ENCODE measurements at regions not wholly inside any gene's neighbourhood (a gene's known extent, or its start where the extent isn't known, plus 50 kb on each side); places are given as distances from the start of the nearest gene placed in this dataset.

DNA sequence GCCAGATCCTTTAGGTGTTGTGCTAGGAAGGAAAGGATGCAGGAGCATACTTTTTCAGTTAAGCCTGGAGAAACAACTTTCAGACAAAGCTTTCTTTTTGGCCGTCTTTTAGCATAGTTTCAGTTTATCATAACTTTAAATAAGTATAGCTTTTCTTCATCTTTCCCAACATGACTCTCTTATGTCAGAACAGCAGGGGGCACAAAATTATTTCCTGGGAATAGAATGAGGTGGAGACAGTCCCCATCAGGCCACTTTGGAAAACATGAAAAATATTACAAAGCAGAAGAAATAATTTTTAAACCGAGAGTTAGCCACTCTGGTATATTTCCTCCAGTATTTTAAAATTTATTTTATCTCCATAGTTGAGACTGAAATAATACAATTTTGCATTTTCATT is 387.6 kb downstream of the HAPSTR1 start:
- TF ChIP-seq, protein P1, sequence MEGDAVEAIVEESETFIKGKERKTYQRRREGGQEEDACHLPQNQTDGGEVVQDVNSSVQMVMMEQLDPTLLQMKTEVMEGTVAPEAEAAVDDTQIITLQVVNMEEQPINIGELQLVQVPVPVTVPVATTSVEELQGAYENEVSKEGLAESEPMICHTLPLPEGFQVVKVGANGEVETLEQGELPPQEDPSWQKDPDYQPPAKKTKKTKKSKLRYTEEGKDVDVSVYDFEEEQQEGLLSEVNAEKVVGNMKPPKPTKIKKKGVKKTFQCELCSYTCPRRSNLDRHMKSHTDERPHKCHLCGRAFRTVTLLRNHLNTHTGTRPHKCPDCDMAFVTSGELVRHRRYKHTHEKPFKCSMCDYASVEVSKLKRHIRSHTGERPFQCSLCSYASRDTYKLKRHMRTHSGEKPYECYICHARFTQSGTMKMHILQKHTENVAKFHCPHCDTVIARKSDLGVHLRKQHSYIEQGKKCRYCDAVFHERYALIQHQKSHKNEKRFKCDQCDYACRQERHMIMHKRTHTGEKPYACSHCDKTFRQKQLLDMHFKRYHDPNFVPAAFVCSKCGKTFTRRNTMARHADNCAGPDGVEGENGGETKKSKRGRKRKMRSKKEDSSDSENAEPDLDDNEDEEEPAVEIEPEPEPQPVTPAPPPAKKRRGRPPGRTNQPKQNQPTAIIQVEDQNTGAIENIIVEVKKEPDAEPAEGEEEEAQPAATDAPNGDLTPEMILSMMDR (conservative IDR thresholded peaks at IDR 0.05): peak; percentile 26
- TF ChIP-seq ZFX (IDR thresholded peaks at IDR 0.05): no peak

Data from C4-2B (cell line).